ENCODE measurements at regions not wholly inside any gene's neighbourhood (a gene's known extent, or its start where the extent isn't known, plus 50 kb on each side); places are given as distances from the start of the nearest gene placed in this dataset.
A peak's percentile ranks its signal among the peaks of the same experiment; 100 is the strongest.

DNA sequence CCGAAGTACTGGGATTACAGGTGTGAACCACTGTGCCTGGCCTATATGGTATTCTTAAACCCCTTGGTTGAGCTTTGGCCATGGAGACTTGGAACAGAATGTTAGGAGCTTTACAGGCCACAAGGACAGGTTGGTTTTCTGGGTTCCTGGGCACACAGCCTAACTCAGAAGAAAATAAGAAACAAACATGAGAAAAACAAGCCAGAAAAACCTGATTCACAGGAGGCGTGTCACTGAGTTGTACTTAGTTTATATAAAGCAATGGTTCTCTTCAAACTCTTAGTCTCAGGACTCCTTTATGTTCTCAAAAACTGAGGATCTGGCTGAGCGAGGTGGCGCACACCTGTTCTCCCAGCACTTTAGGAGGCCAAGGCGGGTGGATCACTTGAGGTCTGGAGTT lies 125.1 kb upstream of the SPATA13 start:
- H3K4me1 Mint-ChIP-seq (ENCODE audit: low read depth) = peaks cover 49% of the 10 kb centered on the region
- H3K27ac Mint-ChIP-seq = no peak overlapping the region
- no peaks in the 10 kb centered on the region for H3K36me3 Mint-ChIP-seq (ENCODE audit: low read depth)
- H3K4me3 Mint-ChIP-seq = no peak overlapping the region
- no peaks in the 10 kb centered on the region for H3K9me3 Mint-ChIP-seq
- no peak for TF ChIP-seq CTCF (IDR thresholded peaks at IDR 0.05)
- peaks cover 4% of the 10 kb centered on the region for H3K27me3 Mint-ChIP-seq (ENCODE audit: insufficient read depth)
- DNase-seq = no peak

DNA sequence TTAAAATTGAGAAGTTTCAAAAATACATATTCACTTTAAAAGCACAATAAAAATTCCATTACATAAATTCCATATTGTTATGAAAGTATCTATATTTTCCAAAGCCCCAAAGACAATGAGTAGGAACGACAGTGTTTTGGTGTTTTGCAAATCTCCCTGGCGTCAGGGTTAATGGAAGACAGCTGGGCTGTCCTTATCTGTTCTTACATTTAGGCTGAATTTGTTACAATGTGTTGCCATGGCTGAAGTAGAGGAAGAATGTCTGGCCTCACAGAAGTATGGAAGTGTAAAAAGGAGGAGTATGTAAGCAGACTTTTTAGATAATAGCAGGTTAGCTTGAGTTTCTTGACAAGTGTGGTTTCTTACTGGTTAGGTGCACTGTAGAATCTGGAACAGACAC lies 124.4 kb upstream of the SPATA13 start:
- Mint-ChIP-seq H3K36me3 (ENCODE audit: low read depth) (no peaks in the 10 kb centered on the region), H3K27me3 (ENCODE audit: insufficient read depth) (peaks cover 6% of the 10 kb centered on the region), H3K4me1 (ENCODE audit: low read depth) (peaks cover 49% of the 10 kb centered on the region), H3K9me3 (no peaks in the 10 kb centered on the region), H3K4me3 (no peak overlapping the region), H3K27ac (no peak overlapping the region)
- no peak for TF ChIP-seq CTCF (IDR thresholded peaks at IDR 0.05)
- DNase-seq = no peak

DNA sequence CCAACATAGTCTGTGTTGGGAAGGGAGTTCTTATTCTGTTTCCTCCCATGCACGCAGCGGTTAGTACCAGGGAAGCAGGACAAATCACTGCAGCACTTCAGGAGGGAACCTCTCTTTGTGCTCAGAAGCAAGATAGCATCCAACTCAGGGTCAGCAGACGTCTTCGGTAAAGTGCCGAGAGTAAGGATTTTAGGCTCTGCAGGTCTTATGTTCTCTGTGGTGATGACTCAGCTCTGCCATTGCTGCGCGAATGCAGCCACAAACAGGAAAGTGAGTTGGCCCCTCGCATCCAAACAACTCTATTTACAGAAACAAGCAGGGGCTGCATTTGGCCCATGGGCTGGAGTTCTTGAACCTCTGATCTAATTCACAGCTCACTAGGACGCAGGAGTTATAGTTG lies 122.1 kb upstream of the SPATA13 start:
- Mint-ChIP-seq H3K27ac (no peak overlapping the region), H3K27me3 (ENCODE audit: insufficient read depth) (peaks cover 10% of the 10 kb centered on the region), H3K9me3 (no peaks in the 10 kb centered on the region), H3K4me3 (peak overlapping the region; percentile 35; the same call in 1 of the 2 replicates), H3K36me3 (ENCODE audit: low read depth) (no peaks in the 10 kb centered on the region), H3K4me1 (ENCODE audit: low read depth) (peaks cover 30% of the 10 kb centered on the region)
- no peak for TF ChIP-seq CTCF (IDR thresholded peaks at IDR 0.05)
- DNase-seq = no peak

DNA sequence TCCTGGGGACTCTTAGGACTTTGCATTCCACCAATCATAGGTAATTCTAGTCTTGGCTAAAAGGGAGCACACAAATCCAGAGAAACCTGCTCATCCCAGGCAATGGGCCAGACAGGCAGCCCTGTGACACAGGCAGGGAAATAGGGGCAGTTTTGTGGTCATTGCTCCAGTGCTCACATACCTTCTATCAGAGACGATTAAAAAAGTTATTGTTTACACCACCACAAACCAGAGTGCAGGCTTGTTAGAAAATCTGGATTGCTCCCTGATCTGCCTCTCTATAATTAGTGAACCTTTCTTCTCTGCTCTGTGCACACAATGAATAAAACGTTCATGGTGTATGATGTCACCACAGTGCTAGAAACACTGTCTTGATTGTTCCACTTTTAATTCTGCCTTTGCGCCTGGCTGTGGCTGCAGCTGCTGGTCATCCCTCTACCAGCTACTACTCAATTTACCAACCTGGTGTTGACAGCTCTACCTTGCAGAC lies 121.6 kb upstream of the SPATA13 start:
- peaks cover 30% of the 10 kb centered on the region for H3K4me1 Mint-ChIP-seq (ENCODE audit: low read depth)
- no peak for TF ChIP-seq CTCF (IDR thresholded peaks at IDR 0.05)
- H3K27ac Mint-ChIP-seq = peak overlapping the region; percentile 39; the same call in 1 of the 2 replicates
- H3K4me3 Mint-ChIP-seq = peak overlapping the region; percentile 35; the same call in 1 of the 2 replicates
- H3K27me3 Mint-ChIP-seq (ENCODE audit: insufficient read depth) = peaks cover 10% of the 10 kb centered on the region
- no peaks in the 10 kb centered on the region for H3K9me3 Mint-ChIP-seq
- peak; percentile 77 for DNase-seq
- H3K36me3 Mint-ChIP-seq (ENCODE audit: low read depth) = no peaks in the 10 kb centered on the region

DNA sequence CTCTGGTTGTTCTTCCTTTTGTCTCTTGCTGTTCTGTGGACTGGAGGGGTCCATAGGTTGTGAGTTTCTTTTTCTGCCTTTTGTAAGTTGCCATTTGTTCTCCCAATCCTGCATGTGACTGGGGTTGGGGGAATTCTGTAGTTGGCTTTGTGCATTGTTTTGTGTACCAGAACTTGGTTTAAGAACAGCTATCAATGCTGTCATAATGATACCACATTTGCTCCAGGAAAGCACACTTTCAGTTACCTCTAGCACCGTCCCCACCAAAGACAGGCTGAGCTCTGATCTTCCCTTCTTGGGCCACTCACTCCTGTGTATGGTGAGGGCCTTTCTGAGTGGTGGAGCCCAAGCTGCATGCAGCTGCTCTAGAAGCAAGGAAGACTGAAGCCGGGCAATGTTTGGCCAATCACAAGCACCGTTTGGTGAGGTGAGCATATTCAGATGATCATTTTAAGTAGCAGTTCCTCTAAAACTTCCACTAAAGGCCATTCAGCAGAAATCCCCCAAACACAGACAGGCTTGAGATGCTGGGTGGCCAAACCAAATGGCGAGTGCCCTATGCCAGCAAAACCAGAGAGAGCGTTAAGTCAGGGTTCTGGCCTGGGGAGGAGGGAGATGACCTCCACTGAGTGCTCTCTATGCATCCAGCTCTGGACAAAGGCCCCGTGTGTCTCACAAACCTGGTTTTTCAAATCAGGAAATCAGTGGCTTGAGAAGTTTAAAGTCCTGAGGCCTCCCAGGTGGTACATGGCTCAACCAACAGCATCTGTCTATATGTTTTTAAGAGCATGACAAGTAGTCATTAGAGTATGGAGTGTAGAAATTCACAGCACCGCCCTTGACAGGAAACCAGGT lies 120.7 kb upstream of the SPATA13 start:
- Mint-ChIP-seq H3K4me3 (no peak overlapping the region), H3K27me3 (ENCODE audit: insufficient read depth) (peaks cover 10% of the 10 kb centered on the region), H3K27ac (no peak overlapping the region), H3K4me1 (ENCODE audit: low read depth) (peaks cover 27% of the 10 kb centered on the region), H3K36me3 (ENCODE audit: low read depth) (no peaks in the 10 kb centered on the region), H3K9me3 (no peaks in the 10 kb centered on the region)
- no peak for TF ChIP-seq CTCF (IDR thresholded peaks at IDR 0.05)
- DNase-seq = no peak
